KBM-7 (cell line): ENCODE measurements at regions not wholly inside any gene's neighbourhood (a gene's known extent, or its start where the extent isn't known, plus 50 kb on each side); places are given as distances from the start of the nearest gene placed in this dataset.

Experiments used
- DNase-seq: peaks from one replicate; pipeline ENCODE4 v3.0.0-alpha.2; 2015
- in situ Hi-C: fragments of 300-500 bp; cut with MboI; formaldehyde crosslinking; loops from 2 replicates; pipeline ENCODE4 v1.14.3; 2020; ENCODE audit warnings: low sequenced_read_pairs, low pct_unique_long_range_greater_than_20kb, mixed read lengths

- no peak for DNase-seq
Measured at GRCh38 chr20:6632187-6632586, 135.3 kb upstream of the BMP2 start.

GRCh38 chr20:6630514-6630913 is 137.0 kb upstream of the BMP2 start:
- in situ Hi-C loops = no loop called here
- DNase-seq = no peak

More at GRCh38 chr20:6632187-6632586, 135.3 kb upstream of the BMP2 start:
- in situ Hi-C loops = no loop called here

- in situ Hi-C loops = no loop called here
- DNase-seq = no peak
Measured at GRCh38 chr20:6629564-6629963, 137.9 kb upstream of the BMP2 start.

GRCh38 chr20:6626805-6627204 is 140.7 kb upstream of the BMP2 start:
- DNase-seq = no peak
- in situ Hi-C loops = no loop called here

GRCh38 chr20:6623989-6624388 is 143.5 kb upstream of the BMP2 start:
- in situ Hi-C loops = no loop called here
- DNase-seq = no peak

- in situ Hi-C loops = no loop called here
Measured at GRCh38 chr20:6622041-6622440, 145.4 kb upstream of the BMP2 start.

GRCh38 chr20:6618051-6618450 is 149.4 kb upstream of the BMP2 start:
- no peak for DNase-seq
- in situ Hi-C loops = no loop called here

More at GRCh38 chr20:6622041-6622440, 145.4 kb upstream of the BMP2 start:
- no peak for DNase-seq

GRCh38 chr20:6616421-6616820 is 151.1 kb upstream of the BMP2 start:
- in situ Hi-C loops = no loop called here
- no peak for DNase-seq

- in situ Hi-C loops = no loop called here
- DNase-seq = no peak
Measured at GRCh38 chr20:6614836-6615235, 152.7 kb upstream of the BMP2 start.

GRCh38 chr20:6613280-6613861 is 154.1 kb upstream of the BMP2 start:
- no peak for DNase-seq
- in situ Hi-C loops = no loop called here

GRCh38 chr20:6612606-6612923 is 154.9 kb upstream of the BMP2 start:
- DNase-seq = no peak
- in situ Hi-C loops = no loop called here

- in situ Hi-C loops = no loop called here
- no peak for DNase-seq
Measured at GRCh38 chr20:6611911-6612605, 155.4 kb upstream of the BMP2 start.

- DNase-seq = peak; percentile 1
Measured at GRCh38 chr20:6606651-6607050, 160.8 kb upstream of the BMP2 start.

GRCh38 chr20:6605055-6605935 is 162.2 kb upstream of the BMP2 start:
- no peak for DNase-seq
- in situ Hi-C loops = no loop called here

More at GRCh38 chr20:6606651-6607050, 160.8 kb upstream of the BMP2 start:
- in situ Hi-C loops = no loop called here

- in situ Hi-C loops = no loop called here
- no peak for DNase-seq
Measured at GRCh38 chr20:6604179-6604578, 163.3 kb upstream of the BMP2 start.

GRCh38 chr20:6599876-6600735 is 167.4 kb upstream of the BMP2 start:
- in situ Hi-C loops = no loop called here
- DNase-seq = no peak

- in situ Hi-C loops = no loop called here
Measured at GRCh38 chr20:6595704-6596103, 171.8 kb upstream of the BMP2 start.

GRCh38 chr20:6590891-6591637 is 176.4 kb upstream of the BMP2 start:
- DNase-seq = no peak
- in situ Hi-C loops = no loop called here

More at GRCh38 chr20:6595704-6596103, 171.8 kb upstream of the BMP2 start:
- DNase-seq = no peak

- in situ Hi-C loops = no loop called here
- DNase-seq = no peak
Measured at GRCh38 chr20:6588296-6588695, 179.2 kb upstream of the BMP2 start.
